Neural cell (in vitro differentiated cells): ENCODE measurements at regions not wholly inside any gene's neighbourhood (a gene's known extent, or its start where the extent isn't known, plus 50 kb on each side); places are given as distances from the start of the nearest gene placed in this dataset.

Experiments
- CTCF ChIP-seq: fragments of 450-650 bp; IDR thresholded peaks from 2 replicates; pipeline ENCODE4 v1.5.1; 2014; ENCODE audit warnings: antibody characterized with exemption, mild to moderate bottlenecking, moderate library complexity; ENCODE audit not compliant: poor library complexity, severe bottlenecking
- RAD21 ChIP-seq: fragments of 450-650 bp; conservative IDR thresholded peaks from 2 replicates; pipeline ENCODE4 v1.6.1; 2014; ENCODE audit warnings: antibody characterized with exemption, mild to moderate bottlenecking, moderate library complexity

GRCh38 chr16:9275377-9275776 lies 183.9 kb downstream of the HAPSTR1 start:
- TF ChIP-seq CTCF (no peak), RAD21 (no peak)
